IPS-18a (cell line): ENCODE measurements at regions not wholly inside any gene's neighbourhood (a gene's known extent, or its start where the extent isn't known, plus 50 kb on each side); places are given as distances from the start of the nearest gene placed in this dataset.

Experiments used
- H3K27ac ChIP-seq: one replicate; pipeline ENCODE4 v1.5.1; 2013; ENCODE audit warnings: low read length
- H3K27me3 ChIP-seq: one replicate; pipeline ENCODE4 v1.6.1; 2013; ENCODE audit warnings: mild to moderate bottlenecking, low read length; ENCODE audit not compliant: control insufficient read depth, insufficient read depth
- H3K36me3 ChIP-seq: one replicate; pipeline ENCODE4 v1.6.1; 2013; ENCODE audit warnings: low read depth, low read length; ENCODE audit not compliant: control insufficient read depth
- H3K4me1 ChIP-seq: one replicate; pipeline ENCODE4 v1.6.1; 2013; ENCODE audit warnings: low read depth, low read length; ENCODE audit not compliant: control insufficient read depth
- H3K4me3 ChIP-seq: one replicate; pipeline ENCODE4 v1.5.1; 2013; ENCODE audit warnings: low read length
- H3K9ac ChIP-seq: one replicate; pipeline ENCODE4 v1.6.1; 2013; ENCODE audit warnings: mild to moderate bottlenecking, low read length, moderate library complexity
- H3K9me3 ChIP-seq: one replicate; pipeline ENCODE4 v1.6.1; 2013; ENCODE audit warnings: low read depth, low read length; ENCODE audit not compliant: control insufficient read depth

DNA sequence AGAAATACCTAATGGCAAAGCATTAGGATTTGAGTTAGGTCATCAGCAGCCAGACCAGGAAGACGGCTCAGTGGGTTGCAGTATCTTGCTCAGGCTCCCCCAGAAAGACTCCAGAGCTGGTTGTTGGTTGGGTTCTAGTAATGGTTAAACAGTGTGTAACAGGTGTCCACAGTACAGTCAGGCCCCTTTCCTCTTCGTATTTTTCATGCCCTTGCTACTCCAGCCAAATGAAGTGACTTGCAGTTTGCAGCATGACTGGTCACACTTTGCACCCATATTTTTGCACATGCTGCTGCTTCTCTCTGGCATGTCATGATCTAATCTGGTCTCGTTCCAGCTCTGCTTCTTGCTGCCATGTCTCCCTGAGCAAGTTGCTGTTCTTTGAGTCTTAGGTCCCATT lies 60.6 kb upstream of the TRPC7 start:
- Histone ChIP-seq H3K36me3 (no peaks in the 10 kb centered on the region), H3K4me1 (peaks cover 2% of the 10 kb centered on the region), H3K9me3 (no peaks in the 10 kb centered on the region), H3K4me3 (no peak overlapping the region), H3K9ac (no peak overlapping the region), H3K27me3 (no peaks in the 10 kb centered on the region), H3K27ac (no peak overlapping the region)

DNA sequence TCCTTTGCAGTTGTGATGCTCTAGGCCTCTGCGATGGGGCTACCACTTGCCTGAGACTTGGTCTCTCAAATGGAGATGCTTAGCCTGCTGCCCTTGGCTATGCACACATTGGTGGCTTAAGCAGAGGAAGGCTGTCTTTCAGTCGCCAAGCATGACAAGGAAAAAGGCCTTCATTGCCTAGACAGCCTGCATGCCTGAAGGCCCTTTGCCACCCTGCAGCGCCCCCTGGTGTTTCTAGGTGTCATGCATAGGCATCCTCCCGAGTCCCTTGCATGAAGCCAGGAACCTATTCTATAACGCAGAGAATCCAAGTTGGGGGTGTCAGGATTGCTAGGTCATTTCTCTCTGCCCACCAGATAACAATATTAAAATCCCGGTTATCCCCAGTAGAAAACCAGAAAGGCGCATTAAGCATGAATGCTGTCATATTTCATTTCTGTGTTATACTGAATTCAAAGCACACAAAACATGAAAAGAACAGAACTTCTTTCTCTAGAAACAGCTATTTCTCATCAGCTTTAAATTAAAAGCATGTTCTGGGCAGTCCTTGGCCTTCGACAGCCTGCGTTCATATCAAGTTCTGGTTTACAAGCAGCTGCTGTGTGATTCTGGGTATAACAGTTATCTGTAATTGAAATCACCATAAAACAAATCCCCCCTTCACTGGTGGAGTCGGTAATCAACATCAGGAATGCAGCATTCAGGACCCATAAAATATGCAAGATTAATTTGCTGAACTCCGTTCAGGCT lies 59.7 kb upstream of the TRPC7 start:
- H3K4me1 ChIP-seq = peaks cover 9% of the 10 kb centered on the region
- no peak overlapping the region for H3K9ac ChIP-seq
- no peaks in the 10 kb centered on the region for H3K27me3 ChIP-seq
- no peak overlapping the region for H3K27ac ChIP-seq
- H3K36me3 ChIP-seq = no peaks in the 10 kb centered on the region
- no peak overlapping the region for H3K4me3 ChIP-seq
- H3K9me3 ChIP-seq = no peaks in the 10 kb centered on the region

DNA sequence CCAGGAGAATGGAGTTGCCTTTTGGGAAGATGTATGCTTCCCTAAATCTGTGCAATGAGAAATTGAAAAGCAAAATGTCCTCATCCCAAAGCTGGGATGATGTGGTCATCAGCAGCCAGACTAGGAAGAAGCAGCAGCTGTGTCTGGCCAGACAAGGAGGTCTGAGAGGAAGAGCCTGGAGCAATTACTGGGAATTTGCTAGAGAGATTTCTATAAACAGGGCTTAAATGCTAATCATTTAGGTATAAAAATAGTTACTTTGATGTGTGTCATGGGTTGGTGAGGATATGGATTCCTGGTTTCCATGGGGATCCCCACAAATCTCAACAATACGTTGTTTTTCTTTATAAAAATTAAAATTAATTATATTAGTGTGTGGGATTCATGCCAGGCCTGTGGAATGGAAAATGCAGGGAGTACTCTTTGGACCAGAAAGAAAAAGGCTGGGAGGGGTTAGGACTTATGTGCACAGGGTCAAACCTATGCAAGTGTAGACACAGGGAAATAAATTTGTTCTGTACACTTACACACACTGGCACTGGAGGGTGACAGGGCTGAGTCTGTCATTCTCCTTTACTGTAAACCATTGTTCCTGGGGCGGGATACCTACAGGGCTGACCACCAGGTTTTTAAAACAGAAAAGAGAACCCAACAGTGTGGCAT lies 58.7 kb upstream of the TRPC7 start:
- H3K27ac ChIP-seq = no peak overlapping the region

DNA sequence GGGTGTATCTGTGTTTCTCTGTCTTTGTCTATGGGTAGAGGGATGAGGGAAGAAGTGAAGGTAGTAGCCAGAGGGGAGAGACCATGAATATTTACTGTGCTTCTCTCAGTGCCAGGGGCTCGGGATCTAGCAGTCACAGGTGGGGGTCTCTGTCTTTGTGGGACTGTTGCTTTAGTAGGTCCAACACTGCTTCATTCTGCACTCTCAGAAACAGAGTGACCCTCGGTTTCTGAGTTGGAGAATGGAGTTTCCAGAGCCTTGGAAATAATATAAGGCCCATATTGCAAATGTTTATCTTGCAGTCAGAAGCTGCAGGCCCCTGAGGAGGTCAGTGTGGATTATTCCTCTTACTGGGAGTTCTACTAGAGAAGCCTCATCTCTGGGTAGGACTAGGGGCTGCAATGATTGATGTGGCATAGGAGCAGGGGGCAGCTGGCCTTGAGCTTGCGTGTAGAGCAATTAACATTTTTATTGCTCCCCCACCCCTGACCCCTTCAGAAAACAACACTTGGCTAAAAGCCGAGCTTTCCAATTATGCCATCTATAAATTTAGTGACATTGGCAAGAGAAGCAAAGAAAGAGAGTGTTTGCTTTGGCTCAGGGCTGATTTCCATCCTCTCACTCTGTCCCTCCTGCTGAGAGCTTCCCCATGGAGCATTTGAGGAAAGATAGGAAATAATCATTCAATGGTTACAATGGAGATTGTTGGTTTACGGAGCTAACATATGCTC lies 55.0 kb upstream of the TRPC7 start:
- H3K9ac ChIP-seq = no peak overlapping the region
- no peaks in the 10 kb centered on the region for H3K9me3 ChIP-seq
- no peaks in the 10 kb centered on the region for H3K27me3 ChIP-seq
- no peaks in the 10 kb centered on the region for H3K36me3 ChIP-seq
- no peak overlapping the region for H3K4me3 ChIP-seq
- H3K4me1 ChIP-seq = peaks cover 9% of the 10 kb centered on the region
- no peak overlapping the region for H3K27ac ChIP-seq

More for the DNA sequence above, 58.7 kb upstream of the TRPC7 start:
- no peak overlapping the region for H3K4me3 ChIP-seq
- no peaks in the 10 kb centered on the region for H3K36me3 ChIP-seq
- no peaks in the 10 kb centered on the region for H3K9me3 ChIP-seq
- no peaks in the 10 kb centered on the region for H3K27me3 ChIP-seq
- H3K4me1 ChIP-seq = peaks cover 9% of the 10 kb centered on the region
- H3K9ac ChIP-seq = no peak overlapping the region

DNA sequence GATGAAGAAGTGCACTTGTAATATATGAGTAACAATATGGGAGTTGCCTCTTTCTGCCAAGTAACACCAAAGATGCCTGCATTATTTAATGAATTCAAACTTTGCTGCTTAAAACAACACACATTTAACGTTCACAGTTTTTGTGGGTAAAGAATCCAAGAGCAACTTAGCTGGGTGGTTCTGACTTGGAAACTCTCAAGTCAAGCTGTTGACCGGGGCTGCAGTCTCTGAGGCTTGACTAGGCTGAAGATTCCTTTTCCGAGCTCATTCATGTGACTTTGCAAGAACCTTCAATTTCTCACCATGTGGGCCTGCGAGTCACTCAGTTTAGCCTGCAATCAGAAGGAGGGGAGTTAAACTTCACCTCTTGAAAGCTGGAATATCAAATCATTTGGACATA lies 53.0 kb upstream of the TRPC7 start:
- no peaks in the 10 kb centered on the region for H3K9me3 ChIP-seq
- H3K4me1 ChIP-seq = peaks cover 9% of the 10 kb centered on the region

More for the DNA sequence above, 53.0 kb upstream of the TRPC7 start:
- Histone ChIP-seq H3K36me3 (no peaks in the 10 kb centered on the region), H3K4me3 (no peak overlapping the region), H3K27me3 (no peaks in the 10 kb centered on the region), H3K27ac (no peak overlapping the region), H3K9ac (no peak overlapping the region)
